ENCODE measurements at regions not wholly inside any gene's neighbourhood (a gene's known extent, or its start where the extent isn't known, plus 50 kb on each side); places are given as distances from the start of the nearest gene placed in this dataset.
A peak's percentile ranks its signal among the peaks of the same experiment; 100 is the strongest.
"Not testable (repeated sequence)": the region's sequence is repeated elsewhere in the genome, so short reads cannot be mapped to it uniquely, and the experiment has no call there.

DNA sequence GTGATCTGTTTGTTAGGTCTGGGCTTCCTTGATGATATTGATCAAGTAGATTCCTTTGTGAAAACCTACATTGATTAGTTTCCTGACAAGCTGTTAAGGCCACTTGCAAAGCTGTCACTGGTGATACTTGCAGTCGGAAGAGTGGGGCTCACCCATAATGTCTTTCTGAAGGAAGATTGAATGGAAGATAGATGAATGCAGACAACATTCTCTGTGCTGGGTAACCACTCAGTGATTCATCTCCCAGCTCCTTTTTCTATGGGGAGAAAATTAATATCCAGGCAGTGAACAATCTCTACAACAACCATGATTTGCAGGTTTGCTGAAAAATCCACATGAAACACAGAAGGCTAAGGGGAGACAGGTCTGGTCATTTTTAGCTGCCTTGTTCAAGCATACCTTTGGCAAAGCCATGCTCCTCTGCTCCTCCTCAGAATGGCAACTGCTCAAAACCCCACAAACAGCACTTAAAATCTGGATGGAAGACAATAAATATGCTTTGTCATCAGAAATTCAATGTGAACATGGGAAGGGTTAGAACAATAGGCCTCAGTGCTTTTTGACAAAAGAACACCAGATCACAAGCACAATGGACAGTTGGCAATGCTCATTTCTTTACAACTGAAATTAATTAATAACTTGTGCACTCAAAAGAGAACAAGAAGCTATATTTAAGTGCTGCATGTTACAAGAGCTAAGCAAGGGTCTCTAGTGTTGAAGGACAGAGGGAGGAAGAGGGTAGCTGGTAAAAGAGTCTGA, 495.4 kb downstream of the TOX3 start:
- no peak for DNase-seq (ENCODE audit: low spot score)

DNA sequence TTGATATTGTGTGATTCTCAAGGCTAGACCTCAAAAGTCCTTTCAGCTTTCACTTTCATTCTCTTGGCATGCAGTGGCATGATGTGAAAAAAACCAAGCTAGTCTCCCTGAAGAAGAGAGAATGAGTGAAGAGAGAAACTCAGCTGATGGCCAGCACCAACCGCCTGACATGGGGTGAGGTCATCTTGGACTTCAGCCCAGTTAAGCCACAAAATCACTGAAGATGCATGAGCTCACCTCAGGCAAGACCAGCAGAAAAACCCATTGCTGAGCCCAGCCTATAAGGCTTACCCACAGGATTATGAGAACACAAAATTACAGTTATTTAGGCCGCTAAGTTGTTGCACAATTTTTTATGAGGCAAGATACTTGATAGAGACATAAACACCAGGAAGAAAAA, 496.5 kb downstream of the TOX3 start:
- DNase-seq (ENCODE audit: low spot score): no peak

DNA sequence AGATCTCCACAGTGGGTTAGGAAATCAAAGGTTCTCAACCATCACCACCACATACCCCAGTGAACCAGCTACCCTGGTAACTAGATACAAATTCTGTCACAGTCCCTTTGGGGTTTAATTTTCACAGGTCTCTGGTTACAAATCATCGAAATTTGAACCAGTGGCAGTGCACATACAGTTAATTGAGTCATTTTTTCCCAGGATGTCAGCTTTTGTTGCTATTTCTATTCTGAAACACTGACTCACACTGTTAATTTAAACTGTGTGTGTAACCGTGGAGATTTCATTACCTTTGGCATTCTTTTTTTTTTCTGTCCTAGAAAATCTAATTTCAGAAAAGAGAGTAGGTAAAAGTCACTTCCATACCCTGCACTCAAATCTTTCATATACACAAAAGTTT, 511.5 kb downstream of the TOX3 start:
- no peak for DNase-seq (ENCODE audit: low spot score)

DNA sequence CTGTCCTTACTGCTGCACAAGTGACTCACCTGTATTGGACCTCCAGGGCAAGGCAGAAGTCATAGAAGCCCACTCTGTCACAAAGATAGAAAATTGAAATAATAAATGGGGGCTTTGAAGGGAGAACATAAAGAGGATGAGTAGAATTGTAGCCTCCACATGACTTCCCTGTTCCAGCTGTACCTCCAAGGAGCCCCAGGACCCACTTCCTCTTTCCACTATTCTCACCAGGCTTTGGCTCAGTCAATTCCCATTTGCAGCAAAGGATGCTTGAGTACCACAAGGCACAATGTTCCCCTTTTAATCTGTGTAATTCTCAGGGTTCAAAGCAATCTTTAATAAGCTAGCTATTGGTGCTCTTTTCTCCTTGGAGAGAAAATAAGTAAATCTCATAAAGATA, 512.1 kb downstream of the TOX3 start:
- DNase-seq (ENCODE audit: low spot score): no peak

DNA sequence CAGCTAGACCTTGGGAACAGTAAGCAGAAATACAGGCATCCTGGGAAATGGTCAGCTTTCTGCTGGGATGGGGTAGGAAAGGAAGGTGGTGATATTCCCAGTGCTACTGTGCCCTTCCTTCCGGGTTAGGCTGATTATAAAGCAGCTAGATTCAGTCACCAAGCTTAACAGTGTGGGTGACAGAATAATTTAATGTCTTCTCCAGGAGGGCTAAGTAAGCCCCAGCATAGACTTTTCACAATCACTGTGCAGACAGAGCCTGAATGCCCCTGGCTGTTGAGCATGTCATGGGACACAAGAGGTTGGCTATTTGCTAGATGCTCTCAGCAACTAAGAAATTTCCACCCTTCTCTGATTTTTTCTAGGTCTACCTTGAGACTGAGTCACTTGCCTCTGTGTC, 513.0 kb downstream of the TOX3 start:
- no peak for DNase-seq (ENCODE audit: low spot score)

DNA sequence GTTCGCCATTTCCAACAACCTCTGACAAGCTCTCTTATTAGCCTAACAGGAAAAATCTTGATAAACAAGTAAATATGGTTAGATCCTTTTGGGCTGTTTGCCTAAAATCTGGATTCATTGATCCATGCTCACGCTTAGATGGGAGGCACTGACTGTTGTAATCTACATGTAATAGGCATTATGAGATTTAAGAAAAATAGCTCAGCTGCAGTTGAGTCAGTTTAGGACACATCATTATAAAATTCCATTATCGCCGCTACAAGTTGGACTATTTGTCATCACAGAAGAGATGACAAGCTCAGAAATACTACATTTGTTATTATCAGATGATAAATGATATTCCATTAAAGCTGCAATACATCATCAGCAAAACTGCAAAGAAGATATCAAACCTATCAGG, 524.0 kb downstream of the TOX3 start:
- no peak for DNase-seq (ENCODE audit: low spot score)

DNA sequence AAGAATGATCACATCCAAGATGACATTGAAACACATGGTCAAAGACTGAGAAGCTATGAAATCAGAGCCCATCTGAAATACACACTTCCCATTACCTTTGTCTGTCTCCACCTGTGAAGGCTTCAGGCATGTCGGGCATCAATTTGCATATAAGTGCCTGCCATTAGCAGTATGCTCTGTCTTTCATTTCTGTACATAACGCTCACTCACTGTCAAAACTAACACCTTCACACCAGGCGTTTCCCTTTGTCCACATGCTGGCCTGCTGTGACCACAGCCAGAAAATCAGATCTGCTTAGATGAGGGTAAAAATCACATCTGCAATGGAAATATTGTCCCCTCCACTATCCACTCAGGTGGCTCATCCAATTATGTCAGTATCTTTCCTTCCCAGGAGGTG, 524.8 kb downstream of the TOX3 start:
- no peak for DNase-seq (ENCODE audit: low spot score)

DNA sequence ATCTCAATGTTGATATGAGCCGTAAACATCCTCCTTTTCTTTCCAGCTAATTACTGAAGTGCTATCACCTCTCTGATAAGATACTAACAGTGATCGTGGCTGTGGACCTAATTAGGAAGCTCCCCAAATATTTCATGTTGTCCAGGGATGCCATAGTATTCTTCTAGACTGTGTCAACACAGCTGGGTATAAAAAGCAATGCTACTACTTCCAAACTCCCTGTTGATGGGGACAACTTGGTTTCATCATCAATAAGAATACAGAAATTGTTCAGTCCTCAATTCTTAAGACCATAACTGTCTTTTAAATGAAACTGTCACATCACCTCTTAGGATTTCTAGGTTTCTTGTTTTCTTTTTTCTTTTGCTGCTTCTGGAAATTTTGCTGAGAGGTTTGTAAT, 530.6 kb downstream of the TOX3 start:
- DNase-seq (ENCODE audit: low spot score): no peak

DNA sequence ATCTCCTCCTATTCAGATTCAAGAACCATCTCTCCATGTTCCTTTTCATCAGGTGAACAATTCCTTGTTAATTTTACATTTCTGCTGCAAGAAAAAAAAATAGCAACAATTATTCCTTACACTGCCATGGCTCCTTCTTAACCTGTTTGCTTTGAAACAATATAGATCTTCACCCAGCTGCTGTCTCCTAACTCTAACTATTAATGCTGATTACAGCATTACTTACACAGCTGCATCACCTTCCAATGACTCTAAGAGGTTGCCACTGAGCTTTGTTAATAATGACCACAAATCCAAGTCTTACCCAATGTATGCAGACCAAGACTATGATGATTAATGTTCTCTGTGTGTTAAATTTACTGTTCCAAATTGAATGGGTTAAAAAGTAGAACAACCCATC, 541.4 kb downstream of the TOX3 start:
- no peak for DNase-seq (ENCODE audit: low spot score)

DNA sequence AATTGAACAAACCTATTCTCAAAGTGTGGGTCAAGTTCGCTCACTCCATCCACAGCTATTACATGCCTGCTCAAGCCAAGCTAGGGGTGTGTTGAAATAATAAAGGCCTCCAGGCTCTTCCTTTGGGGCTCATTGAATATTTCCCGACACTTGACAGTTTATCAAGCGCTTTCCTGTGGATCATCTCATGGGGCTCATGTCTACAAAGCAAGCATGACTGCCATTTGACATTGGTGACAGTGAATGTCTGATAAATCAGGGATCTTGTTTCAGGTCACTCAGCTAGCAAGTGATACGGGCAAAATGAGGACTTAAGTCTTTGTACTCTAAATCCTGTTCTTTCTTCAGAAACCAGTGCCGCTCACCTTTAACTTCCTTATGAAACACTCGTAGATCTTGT, 542.6 kb downstream of the TOX3 start:
- no peak for DNase-seq (ENCODE audit: low spot score)

DNA sequence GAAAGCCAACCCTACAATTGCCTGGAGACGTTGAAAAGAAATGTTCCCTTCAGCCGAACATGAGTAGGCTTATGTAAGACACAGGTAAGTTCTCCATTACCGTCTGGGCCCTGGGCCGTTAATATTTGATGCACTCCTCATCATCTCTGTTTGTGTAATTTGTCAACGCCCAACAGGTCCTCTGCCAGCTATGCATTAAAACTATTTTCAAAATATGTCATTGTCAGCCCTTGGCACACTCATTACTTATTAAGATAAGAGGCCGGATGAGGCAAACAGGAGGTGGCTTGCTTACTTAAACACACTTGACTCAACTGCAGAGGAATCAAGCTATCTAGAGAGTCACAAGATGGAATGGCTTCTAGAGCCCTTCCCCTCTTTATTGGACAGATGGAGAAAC, 544.9 kb downstream of the TOX3 start:
- DNase-seq (ENCODE audit: low spot score): no peak

DNA sequence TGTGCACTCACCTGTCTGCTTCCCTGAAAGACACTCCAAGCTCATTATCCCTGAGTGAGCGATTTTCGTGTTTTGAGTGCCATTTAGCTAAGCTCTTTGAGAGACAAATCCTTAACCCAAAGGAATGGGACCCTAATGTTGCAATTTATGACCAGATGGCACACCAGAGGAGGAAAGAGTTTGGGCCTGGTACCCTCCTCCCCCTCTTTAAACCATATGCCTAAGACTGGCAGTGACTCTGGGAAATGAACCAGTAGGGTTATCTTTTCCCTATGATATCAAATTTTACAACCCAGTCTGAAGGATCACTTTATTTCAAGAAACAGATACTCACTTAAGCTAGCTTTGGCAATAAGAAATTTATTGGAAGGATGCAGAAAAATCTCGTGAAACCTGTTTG, 550.4 kb downstream of the TOX3 start:
- DNase-seq (ENCODE audit: low spot score): no peak

DNA sequence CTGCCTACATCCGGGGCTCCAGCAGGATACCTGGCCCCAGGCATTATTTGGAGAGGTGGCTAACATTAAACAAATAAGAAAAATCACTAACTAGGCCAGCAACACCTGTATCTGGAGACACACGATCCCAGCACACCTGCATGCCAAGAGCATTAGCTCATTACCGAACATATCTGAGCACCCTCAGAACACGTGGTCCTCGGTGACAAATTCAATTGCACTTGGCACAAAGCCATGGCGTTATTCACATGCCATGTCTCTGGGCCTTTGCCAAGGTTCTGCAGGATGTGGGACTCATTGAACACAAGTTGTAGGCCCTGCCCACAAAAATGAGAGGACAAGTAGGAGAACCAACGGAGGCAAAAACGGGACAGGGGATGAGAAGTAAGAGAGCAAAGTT, 552.3 kb downstream of the TOX3 start:
- DNase-seq (ENCODE audit: low spot score): peak; percentile 2

DNA sequence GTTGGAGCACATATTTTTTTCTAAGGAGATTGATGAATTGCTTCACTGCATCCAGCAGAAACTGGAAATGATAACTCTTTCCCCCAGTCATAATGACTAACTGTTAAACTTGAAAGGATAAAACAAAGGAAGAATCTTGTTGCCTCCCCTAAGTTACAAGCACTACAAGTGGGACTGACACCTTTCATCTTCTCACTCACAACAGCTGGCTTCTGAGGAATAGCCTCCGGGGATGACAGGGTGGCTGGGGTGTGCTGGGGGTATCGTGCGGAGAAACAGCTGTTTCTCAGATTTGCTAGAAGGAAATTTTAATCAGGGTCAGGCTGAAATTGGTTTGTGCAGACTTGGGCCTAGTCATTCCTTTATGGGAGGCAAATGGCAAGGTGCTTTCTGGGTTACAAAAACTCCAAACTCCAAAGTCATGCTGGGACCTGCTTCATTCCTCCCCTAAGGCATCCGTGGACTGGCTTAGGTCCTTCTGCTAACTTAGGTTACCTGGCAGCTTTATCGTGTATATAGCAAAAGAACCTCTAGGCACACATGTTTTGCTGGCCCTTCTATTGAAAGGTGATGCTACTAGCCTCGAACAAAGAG, 557.2 kb downstream of the TOX3 start:
- DNase-seq (ENCODE audit: low spot score): no peak

DNA sequence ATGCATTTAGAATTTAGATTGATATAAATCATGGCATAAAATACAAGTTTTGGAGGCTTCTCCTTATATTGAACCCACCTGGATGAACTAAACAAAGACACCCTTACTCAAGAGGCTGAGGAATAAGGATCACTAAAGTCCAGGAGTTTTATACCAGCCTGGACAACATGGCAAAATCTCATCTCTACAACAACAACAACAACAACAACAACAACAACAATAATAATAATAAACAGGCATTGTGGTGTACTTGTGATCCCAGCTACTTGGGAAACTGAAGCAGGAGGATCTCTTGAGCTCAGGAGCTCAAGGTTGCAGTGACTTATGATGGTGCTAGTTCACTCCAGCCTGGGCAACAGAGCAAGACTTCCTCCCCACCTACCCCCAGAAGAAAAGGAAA, 558.0 kb downstream of the TOX3 start:
- DNase-seq (ENCODE audit: low spot score): no peak

DNA sequence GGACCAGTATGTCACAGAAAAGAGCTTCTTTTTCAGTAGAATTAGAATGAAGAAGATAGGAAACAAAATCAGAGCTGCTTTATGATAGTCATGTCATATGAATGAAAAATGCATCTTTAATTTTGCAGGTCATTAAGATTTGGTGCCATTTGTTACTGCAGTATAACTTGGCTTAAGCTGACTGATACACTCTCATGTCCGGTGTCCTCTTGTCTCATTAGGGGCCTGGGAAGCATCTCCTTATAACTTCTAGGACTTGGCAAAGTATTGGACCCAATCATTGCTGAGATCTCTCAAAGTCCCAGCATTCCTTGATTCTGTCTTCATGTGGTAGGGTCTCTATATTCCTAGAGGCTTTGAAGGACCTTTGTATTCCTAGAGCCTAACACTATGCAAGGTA, 559.4 kb downstream of the TOX3 start:
- no peak for DNase-seq (ENCODE audit: low spot score)

DNA sequence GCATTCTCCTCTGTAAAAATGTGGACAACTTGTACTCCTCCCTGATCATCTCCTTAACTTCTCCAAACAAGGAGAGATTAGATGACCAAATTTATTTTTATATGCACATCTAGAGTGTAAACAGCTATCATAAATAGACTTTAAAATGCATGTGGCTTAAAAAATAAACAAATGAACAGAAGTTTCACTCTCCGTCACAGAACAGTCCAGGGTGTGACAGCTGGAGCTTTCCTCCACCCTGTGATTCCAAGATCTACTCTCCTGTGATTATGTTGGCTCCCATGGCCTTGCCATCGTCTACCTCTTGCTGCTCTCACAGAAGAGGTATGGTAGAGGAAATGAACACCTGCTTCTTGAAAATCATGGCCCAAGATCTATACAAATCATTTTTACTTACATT, 560.2 kb downstream of the TOX3 start:
- DNase-seq (ENCODE audit: low spot score): no peak

DNA sequence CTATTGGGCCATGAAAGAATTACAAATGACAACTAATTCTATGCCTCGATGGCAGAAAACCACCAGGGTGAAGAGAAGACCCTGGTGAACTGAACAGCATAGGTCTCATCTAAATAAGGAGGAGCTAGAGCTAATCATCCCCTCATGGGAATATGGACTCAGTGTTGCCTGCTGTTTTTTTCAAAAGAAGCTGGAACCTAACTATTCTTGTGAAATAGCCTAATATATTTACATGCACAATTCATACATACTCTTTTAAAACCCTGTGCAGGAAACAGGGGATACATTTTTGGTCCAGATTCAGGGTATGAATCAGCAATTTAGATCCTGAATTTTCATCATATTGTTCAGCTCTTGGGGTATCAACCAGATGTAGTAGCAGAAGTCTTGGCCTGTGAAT, 560.6 kb downstream of the TOX3 start:
- no peak for DNase-seq (ENCODE audit: low spot score)

DNA sequence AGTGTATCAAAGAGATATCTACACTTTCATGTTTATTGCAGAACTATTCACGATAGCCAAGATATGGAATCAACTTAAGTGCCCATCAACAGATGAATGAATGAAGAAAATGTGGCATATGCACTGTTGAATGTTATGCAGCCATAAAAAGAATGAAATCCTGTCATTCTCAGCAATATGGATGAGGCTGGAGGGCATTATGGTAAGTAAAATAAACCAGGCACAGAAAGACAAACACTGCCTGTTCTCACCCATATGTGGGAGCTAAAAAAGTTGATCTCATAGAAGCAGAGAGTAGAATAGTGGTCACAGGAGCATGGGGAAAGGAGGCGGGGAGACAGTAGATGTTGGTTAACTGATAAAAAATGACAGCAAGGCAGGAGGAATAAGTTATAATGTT, 561.8 kb downstream of the TOX3 start:
- no peak for DNase-seq (ENCODE audit: low spot score)

DNA sequence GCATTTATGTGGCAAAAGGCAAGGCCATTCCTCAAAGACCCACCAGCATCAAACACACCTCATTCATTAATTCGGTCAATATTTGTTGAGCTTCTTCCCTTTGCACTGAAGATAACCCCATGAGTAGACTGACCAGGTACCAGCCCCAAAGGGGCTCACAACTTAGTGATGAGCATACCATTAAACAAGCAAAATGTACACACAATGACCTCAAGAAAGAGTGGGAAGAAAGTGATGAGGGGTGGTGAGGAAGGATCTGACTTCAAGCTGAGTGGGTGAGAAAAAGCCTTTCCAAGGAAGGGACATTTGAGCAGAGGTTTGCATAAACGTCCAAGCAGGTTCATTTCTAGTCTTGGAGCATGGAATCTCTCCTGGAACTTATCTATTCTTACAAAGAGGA, 562.5 kb downstream of the TOX3 start:
- no peak for DNase-seq (ENCODE audit: low spot score)

DNA sequence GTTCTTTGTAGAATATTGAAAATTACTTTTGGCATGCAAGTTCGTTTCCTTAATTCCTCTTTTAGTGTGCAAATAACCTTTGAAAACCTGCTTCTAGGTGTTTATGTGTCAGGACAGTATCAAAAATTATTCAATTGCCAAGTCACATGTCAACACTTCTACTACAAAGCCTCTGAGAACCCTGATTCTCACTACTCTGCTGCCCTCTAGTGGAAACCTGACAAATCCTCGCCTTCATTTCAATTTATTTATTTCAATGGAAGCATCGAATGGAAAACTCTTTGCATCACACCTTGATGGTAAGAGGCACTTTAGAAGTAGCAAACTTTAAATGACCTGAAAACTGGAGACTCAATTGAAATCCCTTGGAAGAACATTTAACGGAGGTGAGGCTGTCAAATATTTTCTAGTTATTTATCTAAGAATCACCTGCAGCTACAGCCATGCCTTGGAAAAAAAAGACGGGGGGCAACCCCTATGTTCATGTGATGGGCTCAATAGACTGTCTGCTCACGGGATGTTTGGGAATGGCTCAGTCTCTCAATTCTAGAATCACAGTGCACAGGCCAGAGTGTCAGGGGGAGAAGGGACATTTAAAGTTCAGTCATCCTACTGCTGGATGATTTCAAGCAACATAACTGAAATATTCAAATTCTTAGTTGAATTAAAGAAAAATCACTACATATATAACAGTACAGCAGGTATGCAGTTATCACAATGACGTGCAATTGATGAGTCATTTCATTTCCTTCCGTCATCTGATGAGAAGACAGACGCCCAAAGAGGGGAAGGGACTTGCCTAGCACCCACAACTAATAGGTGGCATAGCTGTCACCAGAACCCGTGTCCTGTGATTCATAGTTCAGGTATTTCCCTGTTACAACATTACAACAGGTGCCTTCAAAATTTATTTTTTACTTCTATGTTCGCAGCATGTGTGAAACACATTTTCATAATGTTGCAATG, 563.9 kb downstream of the TOX3 start:
- DNase-seq (ENCODE audit: low spot score): peak; percentile 24

DNA sequence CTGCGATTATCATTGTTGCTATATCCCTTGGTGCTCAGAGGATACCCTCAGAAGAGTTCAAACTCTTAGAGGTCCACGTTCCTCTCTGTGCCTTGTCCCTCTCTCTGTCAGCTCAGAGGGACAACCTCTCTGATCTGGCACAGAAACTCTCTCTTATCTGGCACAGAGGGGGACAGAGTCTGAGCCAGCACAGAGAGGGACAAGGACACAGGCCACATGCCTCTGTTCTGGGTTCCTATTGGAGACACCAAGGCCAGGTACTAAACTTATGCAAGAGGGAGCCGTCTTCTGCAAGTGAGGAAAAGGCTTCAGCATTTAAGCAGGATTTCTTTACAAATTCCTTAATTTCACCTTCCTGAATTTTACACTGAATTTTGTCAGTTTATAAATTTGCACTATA, 565.2 kb downstream of the TOX3 start:
- no peak for DNase-seq (ENCODE audit: low spot score)

DNA sequence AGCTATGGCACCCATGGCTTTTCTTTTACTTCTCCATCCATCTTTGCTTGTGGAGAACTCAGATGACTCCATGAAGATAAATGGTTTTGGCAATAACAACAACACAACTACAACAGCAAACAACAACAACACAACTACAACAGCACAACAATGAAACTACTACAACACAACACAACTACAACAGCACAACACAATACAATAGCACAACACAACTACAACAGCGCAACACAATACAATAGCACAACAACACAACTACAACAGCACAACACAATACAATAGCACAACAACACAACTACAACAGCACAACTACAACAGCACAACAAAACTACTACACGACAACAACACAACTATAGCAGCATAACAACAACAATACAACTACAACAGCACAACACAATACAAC, 569.4 kb downstream of the TOX3 start:
- not testable (repeated sequence) for DNase-seq (ENCODE audit: low spot score)

All from COLO829 (cell line).